HG02588 (cell line): ENCODE measurements at regions not wholly inside any gene's neighbourhood (a gene's known extent, or its start where the extent isn't known, plus 50 kb on each side); places are given as distances from the start of the nearest gene placed in this dataset.
"Not testable (repeated sequence)": the region's sequence is repeated elsewhere in the genome, so short reads cannot be mapped to it uniquely, and the experiment has no call there.

Source experiments
- ATAC-seq: cut with Tn5 transposase; IDR thresholded peaks from one replicate; pipeline ENCODE4 v1.9.1; 2021; ENCODE audit warnings: mild to moderate bottlenecking, moderate library complexity; ENCODE audit not compliant: unreplicated experiment

- no peak for ATAC-seq
Measured at GRCh38 chr7:94303695-94304094, 91.0 kb upstream of the COL1A2 start.

- ATAC-seq, result no peak
Measured at GRCh38 chr7:94304878-94305277, 89.8 kb upstream of the COL1A2 start.

- no peak for ATAC-seq
Measured at GRCh38 chr7:94305836-94306235, 88.9 kb upstream of the COL1A2 start.

GRCh38 chr7:94307399-94308048, 87.2 kb upstream of the COL1A2 start:
- no peak for ATAC-seq

- no peak for ATAC-seq
Measured at GRCh38 chr7:94311515-94311914, 83.2 kb upstream of the COL1A2 start.

GRCh38 chr7:94313926-94314325, 80.8 kb upstream of the COL1A2 start:
- ATAC-seq, result no peak

- ATAC-seq, result no peak
Measured at GRCh38 chr7:94314413-94315410, 80.0 kb upstream of the COL1A2 start.

GRCh38 chr7:94321138-94321537, 73.6 kb upstream of the COL1A2 start:
- not testable (repeated sequence) for ATAC-seq

GRCh38 chr7:94323844-94324243, 70.9 kb upstream of the COL1A2 start:
- ATAC-seq, result no peak

GRCh38 chr7:94324380-94325121, 70.1 kb upstream of the COL1A2 start:
- no peak for ATAC-seq

GRCh38 chr7:94325122-94325475, 69.6 kb upstream of the COL1A2 start:
- ATAC-seq, result no peak

GRCh38 chr7:94330269-94331020, 64.2 kb upstream of the COL1A2 start:
- ATAC-seq, result no peak

- ATAC-seq, result no peak
Measured at GRCh38 chr7:94332571-94332970, 62.1 kb upstream of the COL1A2 start.

GRCh38 chr7:94333810-94334209, 60.9 kb upstream of the COL1A2 start:
- no peak for ATAC-seq

- ATAC-seq, result no peak
Measured at GRCh38 chr7:94335586-94335985, 59.1 kb upstream of the COL1A2 start.

- ATAC-seq, result no peak
Measured at GRCh38 chr7:94336009-94336408, 58.7 kb upstream of the COL1A2 start.

- ATAC-seq, result no peak
Measured at GRCh38 chr7:94338921-94339371, 55.7 kb upstream of the COL1A2 start.

GRCh38 chr7:94344826-94345225, 49.9 kb upstream of the COL1A2 start:
- ATAC-seq, result no peak
